NCI-H146 (cell line): ENCODE measurements at regions not wholly inside any gene's neighbourhood (a gene's known extent, or its start where the extent isn't known, plus 50 kb on each side); places are given as distances from the start of the nearest gene placed in this dataset.
A peak's percentile ranks its signal among the peaks of the same experiment; 100 is the strongest.

Experiments
- DNase-seq: peaks from one replicate; lab custom pipeline; 2025; lab: John Stamatoyannopoulos, UW

DNA sequence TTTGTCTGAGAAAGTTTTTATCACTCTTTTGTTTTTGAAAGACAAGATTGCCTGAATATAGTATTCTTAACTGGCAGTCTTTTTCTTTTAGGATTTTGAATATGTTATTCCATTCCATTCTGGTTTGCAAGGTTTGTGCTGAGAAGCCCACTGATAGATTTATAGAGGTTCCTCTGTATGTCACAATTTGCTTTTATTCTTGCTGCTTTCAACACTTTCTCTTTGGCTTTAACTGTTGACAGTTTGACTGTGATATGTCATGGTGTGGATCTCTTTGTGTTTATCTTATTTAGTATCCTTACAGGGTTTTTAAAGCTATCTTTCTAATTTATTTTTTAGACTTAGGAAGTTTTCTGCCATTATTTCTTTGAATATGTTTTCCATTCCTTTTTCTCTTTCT lies 331.2 kb upstream of the ATP11B start:
- no peak for DNase-seq

DNA sequence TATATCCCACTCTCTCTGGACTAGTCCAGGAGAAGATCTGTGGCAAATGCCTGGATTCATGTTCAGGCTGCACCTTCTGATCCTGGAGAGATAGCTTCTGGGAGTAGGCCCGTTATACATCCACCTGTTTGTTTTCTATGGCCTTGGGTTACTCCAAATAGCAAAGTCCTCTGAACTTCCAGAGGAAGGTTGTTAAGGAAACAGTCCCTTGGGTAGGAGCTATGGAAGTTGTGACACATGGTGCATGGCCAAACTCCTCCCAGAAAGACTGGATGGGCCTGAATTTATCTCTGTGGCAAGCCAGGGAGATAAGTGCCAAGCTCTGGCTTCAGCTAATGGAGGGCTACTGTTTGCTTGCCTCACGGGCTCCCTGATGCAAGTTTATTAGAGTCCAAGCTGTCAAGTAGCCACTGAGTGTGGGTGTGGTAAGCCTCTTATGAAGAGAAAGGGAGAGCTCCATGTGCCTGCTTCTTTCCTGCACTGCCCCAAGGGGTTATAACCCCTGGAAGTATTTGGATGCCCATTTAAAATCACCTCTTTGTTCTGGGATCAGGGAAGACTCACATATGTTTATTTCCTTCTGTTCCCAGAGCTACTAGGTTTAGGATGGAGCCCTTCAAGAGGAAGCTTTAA lies 328.7 kb upstream of the ATP11B start:
- DNase-seq: no peak

DNA sequence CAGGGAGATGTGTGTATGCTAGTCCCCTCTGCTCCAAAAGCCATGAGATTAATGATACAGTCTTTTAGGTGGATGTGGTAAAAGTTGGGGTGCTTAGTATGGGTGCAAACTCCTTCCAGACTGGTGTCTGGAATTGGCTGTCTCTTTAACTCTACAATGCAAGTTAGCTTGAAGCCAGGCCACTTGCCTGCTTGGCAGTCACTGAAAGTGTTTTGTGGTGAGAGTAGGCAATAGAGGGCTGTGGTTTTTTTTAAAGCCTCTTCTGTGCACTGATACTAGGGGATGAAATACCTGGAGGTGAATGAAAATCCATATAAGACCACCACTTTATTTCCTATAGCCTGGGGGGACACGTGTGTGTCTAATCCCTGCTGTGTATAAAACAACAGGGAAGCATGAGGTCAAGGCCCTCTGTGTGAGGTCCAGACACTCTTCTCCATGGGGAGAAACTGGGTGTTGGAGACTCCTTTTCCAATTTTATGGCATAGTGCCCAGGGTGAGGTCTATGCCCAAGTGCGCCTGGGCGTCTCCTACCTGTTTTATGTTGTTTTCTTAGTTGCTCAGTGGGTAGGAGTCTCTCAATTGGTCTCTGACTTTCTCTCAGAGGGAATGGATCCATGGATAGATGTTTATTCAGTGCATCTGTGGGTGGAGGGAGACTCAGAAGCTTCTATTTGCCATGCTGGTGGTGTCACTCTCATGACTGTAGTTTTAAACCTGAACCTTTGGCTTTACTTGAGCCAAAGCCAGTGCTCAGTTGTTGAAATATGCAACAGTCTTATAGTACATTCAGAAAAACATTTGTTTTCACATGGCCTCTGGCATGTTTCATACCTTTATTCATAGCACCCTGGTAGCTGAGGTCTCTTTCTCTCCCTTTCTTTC lies 327.8 kb upstream of the ATP11B start:
- peak; percentile 90 for DNase-seq

DNA sequence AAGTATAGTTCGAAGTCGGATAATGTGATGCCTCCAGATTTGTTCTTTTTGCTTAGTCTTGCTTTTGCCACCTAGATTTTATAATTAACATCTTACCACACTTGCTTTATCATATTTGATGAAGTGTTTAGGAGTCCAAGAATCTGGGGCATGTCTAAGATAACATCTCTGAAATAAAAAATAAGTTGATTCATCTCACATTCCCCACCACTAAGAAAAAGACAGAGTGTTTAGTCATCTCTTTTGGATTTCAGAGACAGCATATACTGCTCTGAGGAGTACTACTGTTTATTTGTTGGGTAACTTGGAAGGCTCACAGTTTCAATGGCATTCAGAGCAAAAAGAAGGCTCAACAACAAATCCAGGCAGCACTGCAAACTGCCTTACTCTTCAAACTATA lies 324.2 kb upstream of the ATP11B start:
- DNase-seq: no peak

DNA sequence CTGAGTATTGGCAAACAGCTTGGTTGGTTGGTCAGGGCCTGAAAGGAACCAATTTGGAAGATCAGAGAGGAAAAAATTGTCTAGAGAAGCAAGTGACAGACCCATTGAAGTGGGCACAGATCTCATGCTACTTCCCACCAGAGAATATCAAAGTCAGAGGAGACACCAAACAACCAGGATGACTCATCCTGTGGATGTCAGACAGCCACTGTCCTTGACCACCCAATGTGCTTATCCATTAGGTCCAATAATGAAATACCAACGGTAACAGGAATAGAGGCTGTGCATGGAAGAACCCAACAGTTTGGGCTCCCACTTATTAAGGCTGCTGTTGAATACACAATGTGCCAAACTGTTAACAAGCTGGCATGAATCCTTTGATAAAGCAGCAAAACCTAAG lies 323.1 kb upstream of the ATP11B start:
- DNase-seq: no peak

DNA sequence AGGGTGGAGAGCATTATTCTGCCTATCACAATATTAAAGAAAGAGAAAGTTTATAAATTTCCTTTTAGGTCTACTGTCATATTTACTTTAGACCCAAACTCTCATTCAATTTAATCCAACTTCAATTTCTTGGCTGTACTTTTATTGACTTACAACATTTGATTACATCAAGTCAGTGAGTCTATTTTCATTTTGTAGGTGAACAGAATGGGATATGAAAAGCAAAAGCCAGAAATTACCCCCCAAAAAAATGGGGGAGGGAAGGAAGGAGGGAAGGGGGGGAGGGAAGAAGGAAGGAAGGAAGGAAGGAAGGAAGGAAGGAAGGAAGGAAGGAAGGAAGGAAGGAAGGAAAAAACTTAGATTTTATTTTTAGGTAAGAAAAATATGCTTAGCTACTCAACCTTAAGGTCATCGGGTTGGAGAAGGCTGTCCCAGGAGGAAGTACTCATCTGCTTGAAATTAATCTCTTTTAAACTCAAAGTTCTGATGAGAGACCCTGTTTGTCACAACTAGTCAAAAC lies 320.1 kb upstream of the ATP11B start:
- no peak for DNase-seq

DNA sequence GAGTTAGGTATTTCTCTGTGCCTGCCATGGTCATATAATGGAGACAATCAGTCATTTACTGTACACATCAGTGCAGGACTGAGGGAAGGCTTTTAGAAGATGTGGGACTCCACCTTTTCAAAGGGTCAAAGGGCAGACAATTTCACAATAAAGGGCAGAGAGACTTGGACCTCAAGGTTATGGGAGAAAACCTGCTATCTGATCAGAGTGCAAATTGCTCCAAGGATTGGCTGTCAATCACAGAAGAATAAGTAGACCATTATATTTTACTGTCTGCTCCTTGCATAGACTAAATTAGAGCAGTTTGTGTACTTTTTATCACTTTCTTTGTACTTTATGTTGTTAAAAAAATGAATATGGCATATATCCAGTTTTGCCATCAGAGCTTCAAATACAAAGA lies 314.9 kb upstream of the ATP11B start:
- DNase-seq: peak; percentile 19

DNA sequence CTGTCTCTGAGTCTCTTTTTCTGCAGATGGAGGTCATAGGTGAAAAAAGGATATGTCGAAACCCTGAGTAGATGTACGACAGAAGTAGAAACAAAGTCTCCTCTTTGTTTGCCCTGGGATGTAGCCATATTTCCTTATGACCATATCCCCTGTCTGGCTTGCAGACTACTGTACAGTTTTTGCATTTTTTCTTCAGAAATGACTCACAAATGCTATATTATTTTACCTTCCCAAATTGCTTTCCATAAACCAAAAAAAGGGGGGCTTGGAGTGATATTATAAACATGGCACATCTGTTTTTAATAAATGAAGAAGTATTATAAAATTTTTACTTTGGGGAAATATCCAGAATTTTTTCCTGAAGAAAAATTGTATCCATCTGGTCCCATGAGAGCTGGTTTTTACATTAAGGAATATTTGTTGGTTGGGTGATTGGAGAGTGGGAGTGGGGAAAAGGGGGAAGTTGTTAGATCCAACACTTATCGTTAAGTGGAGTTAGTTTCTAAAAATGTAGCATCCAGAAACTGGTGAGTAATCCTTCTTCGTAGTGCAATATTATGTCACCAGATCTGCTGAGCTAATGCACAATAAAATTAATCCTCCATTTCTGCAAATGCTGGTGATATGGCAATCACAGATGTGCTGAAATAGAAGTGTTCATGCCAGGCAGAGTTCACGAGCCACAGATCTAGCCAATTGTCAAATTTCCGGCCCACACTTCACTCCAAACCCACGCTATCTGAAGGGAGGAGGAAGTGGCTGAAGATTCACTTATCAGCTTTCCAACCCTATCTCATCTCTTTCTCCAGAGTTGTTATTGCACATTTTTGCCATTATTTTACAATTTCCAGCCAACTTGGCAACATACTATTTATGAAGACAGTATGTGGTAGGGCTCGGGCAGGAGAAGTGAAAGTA lies 313.6 kb upstream of the ATP11B start:
- no peak for DNase-seq

DNA sequence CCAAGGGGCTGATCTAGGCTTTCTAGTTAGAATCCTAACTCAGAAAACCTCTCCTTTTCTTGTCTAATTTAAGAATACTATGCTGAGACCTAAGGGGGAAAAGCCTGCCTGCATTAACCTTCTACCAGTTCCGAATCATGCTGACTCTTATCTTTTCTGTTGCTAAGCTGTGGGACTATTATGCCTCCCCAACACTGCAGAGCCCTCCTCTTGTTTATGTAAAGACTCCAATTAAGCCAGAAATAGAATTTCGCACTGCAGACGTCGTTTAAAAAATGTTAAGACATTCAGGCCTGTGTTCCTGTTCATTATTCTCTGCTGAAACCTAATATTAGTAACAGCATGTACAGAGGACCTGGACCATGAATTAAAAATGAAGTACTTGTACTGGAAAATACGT lies 310.6 kb upstream of the ATP11B start:
- peak; percentile 87 for DNase-seq

DNA sequence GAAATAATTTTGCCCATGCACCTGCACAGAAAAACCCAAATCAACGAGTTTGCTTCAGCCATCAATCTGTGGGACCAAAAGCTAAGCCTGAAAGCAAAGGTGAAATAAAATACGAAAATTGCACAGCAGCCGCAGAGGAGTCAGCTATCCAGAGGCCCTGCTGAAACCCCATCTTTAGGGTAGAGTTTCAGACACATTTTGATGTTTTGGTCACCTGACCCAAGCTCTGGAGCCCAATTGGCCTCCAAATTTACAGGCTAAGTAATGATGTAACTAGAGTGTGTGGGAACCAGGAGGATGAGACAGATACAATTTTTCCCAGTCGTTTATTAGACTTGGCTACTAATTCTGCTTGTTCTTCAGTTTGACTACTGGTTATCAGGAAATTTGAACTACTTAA lies 308.6 kb upstream of the ATP11B start:
- peak; percentile 50 for DNase-seq

DNA sequence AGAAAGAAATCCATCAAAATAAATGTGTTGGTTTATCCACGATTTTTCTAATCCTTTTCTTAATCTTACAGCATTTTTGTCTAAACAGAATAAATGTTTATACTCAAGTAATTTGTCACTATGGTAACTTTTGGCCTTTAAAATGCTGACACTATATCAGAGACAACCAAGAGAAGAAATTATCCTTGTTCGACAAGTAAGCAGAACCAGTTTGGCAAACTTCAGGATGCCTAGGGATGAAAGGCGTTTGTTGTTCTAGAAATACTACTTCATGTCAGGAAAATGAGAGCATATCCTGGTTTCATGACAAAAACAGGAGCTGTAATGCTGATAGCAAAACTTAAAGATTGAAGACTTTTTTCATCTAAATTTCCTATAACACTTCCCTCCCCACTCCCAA lies 308.0 kb upstream of the ATP11B start:
- DNase-seq: no peak

DNA sequence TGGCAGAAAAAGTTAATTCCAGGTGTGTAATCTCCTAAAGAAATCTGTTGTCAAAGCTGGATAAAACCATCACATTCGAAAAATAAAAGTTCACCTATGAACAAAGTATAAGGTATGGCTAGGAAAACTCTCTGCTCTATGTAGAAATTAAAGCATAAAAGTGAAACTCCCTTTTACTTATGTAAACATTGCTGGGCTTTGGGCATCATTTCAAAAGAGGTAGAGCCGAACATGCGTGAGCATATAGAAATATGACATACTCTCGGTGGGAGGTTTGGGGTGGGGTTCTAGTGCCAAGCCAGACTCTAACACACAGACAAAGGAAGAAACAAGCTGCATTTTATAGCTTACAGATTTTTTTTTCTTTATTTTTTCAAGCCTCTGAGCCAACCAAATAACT lies 306.8 kb upstream of the ATP11B start:
- DNase-seq: no peak

DNA sequence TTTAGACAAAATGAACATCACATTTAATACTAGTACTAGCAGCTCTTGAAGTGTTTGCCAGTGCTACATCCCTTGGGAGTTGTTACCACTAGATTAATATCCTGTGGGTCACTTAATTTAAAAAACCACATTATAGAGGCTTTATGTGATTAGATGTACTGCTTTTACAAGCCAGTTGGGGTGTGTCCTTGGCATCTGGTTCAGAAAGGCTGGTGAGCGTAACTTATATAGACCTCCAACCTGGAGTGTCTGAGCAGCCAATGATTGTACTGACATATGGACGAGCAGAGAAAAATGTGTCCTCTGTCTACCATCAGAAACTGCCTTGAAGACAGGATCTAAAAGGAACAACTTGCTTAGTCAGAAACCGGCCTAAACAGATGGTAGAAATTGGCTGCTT lies 306.2 kb upstream of the ATP11B start:
- no peak for DNase-seq

DNA sequence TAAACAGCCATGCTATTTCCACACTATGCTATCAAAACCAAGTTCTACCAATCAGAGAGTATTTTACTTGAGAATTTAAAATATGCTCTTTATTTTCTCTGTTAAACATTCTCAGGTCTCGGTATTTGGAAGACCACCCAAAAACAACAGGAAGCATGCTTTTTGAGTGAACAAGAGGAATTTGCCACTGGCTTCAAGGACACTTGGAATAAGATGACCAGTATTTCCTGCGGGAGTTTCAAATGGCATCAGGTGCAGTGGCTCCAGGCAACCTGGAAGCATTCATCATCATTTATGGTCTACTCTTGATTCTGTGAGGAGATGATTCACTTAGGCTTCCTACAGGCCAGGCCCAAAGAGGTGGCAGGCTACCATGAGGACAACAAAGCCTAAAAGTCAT lies 305.7 kb upstream of the ATP11B start:
- DNase-seq: no peak

DNA sequence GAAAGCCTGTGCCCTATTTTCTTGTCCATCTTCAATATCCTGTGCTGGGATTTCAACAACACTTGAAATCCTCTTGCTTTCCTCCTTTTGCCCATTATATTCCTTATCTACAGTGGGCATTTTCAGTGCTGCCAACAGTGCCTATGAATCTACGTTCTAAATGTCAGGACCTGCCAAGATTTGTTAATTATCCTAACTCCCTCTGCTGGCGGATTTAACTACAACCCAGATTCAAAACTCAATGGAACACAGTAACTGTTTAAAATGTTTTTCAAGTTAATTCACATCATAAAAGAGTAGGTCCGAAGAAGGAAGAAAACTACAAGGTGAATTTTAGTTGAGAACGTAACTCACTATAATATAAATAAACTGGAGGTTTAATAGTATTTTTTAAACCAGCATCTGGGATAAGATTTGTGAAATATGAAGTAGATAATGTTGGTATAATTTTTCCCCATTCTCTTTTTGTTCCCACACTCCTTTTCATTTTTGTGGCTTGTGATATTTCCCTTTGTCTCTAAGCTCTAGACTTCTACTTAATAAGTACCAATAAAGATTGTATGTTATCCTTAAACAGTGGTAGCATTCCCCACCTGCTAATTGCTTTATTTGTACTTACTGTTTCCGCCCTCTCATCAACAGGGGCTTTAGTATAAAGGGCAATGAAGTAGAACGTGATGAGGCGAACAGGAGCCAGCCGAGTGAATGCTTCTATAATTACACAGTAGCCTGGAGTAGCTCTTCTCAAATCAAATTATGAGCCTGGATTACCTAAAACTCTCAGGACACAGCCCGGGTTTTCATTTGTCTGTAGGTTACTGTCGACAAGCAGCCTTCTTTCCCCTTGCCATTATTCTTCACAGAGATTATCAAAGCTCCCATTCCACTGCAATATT lies 302.5 kb upstream of the ATP11B start:
- peak; percentile 97 for DNase-seq

DNA sequence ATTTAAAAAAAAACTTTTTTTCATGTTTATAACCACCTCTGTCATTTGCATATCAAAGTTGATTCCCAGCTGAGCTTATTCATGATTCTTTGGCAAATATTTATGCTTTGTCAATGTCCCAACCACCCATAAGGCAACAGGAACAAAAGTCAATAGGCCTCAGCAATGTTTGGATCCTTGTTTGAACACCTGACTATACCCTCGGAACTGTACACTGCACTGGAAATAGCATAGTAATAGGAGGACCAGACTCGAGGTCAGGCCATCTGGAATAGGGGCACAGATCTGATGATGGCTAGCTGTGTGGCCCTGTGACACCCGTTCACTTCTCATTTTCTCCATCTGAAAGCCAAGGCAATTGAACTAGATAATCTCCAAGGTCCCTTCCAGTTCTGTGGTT lies 301.7 kb upstream of the ATP11B start:
- DNase-seq: peak; percentile 98

DNA sequence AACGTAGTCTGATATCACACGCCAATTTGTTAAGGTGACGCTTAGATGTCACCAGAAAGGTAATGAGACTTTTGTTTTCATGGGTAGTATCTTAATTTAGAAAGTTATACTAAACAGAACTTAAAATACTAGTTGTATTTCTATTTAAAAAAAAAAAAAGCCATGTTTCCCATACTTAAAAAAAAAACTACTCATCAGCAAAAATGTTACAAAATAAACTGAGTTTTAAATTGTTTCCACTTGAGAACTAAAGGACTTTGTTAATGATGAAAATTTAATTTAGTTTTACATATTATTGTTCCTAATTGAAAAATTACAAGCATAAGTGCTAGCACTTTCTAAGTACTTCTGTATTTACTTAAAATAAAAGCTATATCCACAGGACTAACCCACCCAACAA lies 300.8 kb upstream of the ATP11B start:
- DNase-seq: no peak

DNA sequence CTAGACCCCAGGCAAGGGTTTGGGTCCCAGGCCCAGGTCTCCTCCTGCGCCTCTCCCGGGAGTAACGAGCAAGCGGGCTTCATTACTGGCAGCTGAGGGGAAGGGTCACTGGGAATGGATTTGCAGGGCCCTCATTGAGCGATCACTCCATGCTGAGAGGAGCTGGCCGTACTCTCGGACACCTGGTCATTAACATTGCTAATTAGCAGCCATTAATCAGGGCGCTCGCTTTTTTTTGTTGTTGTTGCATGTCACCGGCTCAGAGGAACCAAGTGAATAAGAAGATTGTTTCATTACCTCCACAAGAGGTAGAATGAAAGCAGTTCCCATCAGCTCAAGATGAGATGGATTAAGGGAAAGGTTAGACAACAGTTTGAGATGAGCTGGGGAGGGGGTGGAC lies 293.0 kb upstream of the ATP11B start:
- DNase-seq: peak; percentile 96

DNA sequence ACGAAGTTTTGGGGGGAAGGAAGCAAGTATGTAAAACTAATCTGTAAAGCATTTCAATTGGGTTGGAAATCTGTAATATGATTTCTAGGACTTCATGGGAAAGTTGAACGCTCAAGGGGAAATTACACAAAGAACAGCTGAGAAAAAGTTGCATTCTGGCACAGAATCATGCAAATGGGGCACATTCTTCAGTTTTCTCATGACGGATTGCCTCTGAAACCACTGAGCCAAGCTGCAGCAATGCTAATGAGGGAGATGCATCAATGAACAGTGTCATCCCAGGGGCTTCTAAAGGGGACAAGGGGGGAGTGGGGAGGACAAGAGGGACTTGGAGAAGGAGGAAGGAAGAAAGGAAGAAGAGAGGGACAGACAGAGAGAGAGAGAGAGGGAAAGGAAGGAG lies 291.4 kb upstream of the ATP11B start:
- DNase-seq: no peak

DNA sequence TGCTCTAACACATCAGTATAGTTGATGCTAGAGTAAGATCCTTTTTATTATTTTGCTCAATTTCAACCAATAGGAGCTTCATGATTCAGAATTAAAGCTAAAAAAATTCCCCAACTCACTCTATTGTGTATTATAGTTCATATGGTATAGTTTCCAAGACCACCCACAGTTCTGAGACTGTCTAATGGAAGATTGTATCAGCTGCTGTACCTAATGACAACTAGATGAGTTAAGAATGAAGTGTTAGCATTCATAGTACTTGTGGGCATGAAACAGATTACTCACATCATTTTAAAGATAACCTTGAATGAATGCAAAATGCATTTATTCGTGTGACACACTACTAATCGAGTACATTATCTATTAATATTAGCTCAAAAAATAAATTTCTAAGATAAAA lies 289.9 kb upstream of the ATP11B start:
- DNase-seq: no peak
